ENCODE measurements at regions not wholly inside any gene's neighbourhood (a gene's known extent, or its start where the extent isn't known, plus 50 kb on each side); places are given as distances from the start of the nearest gene placed in this dataset.

DNA sequence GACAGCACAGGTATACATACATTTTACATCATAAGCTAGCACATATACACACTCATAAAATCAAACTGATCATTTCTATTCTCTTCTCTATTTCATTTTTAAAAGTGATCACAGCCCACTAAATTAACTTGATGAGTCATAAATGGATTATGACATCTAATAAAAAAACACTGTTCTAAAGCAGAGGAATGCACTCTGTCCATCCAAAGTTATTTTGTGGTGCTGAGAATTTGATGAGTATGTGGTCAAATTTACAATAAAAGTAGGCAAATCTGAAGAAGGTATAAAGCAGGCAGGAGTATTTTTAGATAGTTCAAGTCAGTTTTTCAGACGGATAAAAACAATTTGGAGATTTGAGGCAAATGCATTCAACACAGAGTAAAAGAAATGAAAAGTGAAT, 104.4 kb downstream of the NOL4 start:
- Histone ChIP-seq H3K4me2 (no peak overlapping the region), H4K20me1 (ENCODE audit: insufficient read depth) (no peaks in the 10 kb centered on the region), H3K27me3 (ENCODE audit: insufficient read depth) (no peaks in the 10 kb centered on the region), H3F3A (replicated peaks; ENCODE audit: insufficient read depth) (no peaks in the 10 kb centered on the region), H3K4me1 (ENCODE audit: control insufficient read depth in 1 of 2, insufficient read depth in 2 of 2, low read depth in 1 of 2, low read length in 1 of 2) (peaks cover 3 to 4% of the 10 kb centered on the region in 2 experiments; a peak in 2 of 4 replicates), H3K36me3 (replicated peaks in 1 of 2; ENCODE audit: control insufficient read depth in 1 of 2, insufficient read depth in 2 of 2, low read length in 1 of 2) (no peaks in the 10 kb centered on the region), H3K9me3 (no peaks in the 10 kb centered on the region), H2AFZ (ENCODE audit: low read depth) (no peak overlapping the region), H3K9ac (no peak overlapping the region), H3K79me2 (ENCODE audit: insufficient read depth) (no peaks in the 10 kb centered on the region), H3K4me3 (ENCODE audit: low read depth in 2 of 2, low read length in 1 of 2) (no peak overlapping the region), H3K9me2 (no peaks in the 10 kb centered on the region), H3K27ac (ENCODE audit: low read depth in 2 of 2, low read length in 1 of 2) (no peak overlapping the region)
- TF ChIP-seq, protein P1, sequence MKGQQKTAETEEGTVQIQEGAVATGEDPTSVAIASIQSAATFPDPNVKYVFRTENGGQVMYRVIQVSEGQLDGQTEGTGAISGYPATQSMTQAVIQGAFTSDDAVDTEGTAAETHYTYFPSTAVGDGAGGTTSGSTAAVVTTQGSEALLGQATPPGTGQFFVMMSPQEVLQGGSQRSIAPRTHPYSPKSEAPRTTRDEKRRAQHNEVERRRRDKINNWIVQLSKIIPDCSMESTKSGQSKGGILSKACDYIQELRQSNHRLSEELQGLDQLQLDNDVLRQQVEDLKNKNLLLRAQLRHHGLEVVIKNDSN (IDR thresholded peaks at IDR 0.05; ENCODE audit: borderline replicate concordance, low read depth) = no peak
- no peak for TF ChIP-seq CHD2 (IDR thresholded peaks at IDR 0.05; ENCODE audit: low read length, partially characterized antibody)
- no peak for TF ChIP-seq FOSL2 (IDR thresholded peaks at IDR 0.05; ENCODE audit: borderline replicate concordance, low read depth)
- no peak for TF ChIP-seq EP300 (IDR thresholded peaks at IDR 0.05; ENCODE audit: borderline replicate concordance in 1 of 2, low read depth in 1 of 2, low read length in 1 of 2)
- TF ChIP-seq, protein P2, sequence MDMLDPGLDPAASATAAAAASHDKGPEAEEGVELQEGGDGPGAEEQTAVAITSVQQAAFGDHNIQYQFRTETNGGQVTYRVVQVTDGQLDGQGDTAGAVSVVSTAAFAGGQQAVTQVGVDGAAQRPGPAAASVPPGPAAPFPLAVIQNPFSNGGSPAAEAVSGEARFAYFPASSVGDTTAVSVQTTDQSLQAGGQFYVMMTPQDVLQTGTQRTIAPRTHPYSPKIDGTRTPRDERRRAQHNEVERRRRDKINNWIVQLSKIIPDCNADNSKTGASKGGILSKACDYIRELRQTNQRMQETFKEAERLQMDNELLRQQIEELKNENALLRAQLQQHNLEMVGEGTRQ (IDR thresholded peaks at IDR 0.05; ENCODE audit: borderline replicate concordance, low read depth, low read length) = no peak
- no peak for TF ChIP-seq JUND (IDR thresholded peaks at IDR 0.05)
- no peak for TF ChIP-seq RFX5 (IDR thresholded peaks at IDR 0.05; ENCODE audit: low read length)
- TF ChIP-seq, protein P3, sequence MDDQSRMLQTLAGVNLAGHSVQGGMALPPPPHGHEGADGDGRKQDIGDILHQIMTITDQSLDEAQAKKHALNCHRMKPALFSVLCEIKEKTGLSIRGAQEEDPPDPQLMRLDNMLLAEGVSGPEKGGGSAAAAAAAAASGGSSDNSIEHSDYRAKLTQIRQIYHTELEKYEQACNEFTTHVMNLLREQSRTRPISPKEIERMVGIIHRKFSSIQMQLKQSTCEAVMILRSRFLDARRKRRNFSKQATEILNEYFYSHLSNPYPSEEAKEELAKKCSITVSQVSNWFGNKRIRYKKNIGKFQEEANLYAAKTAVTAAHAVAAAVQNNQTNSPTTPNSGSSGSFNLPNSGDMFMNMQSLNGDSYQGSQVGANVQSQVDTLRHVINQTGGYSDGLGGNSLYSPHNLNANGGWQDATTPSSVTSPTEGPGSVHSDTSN (IDR thresholded peaks at IDR 0.05) = no peak
- TF ChIP-seq TAF1 (IDR thresholded peaks at IDR 0.05; ENCODE audit: borderline replicate concordance, low read depth, low read length) = no peak
- no peak for TF ChIP-seq GATA2 (CRISPR knock-in tag; IDR thresholded peaks at IDR 0.05)
- TF ChIP-seq SIN3A (IDR thresholded peaks at IDR 0.05; ENCODE audit: borderline replicate concordance, low read depth, low read length) = no peak
- TF ChIP-seq, protein P4, sequence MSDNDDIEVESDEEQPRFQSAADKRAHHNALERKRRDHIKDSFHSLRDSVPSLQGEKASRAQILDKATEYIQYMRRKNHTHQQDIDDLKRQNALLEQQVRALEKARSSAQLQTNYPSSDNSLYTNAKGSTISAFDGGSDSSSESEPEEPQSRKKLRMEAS (IDR thresholded peaks at IDR 0.05; ENCODE audit: low read depth) = no peak
- TF ChIP-seq SMC3 (IDR thresholded peaks at IDR 0.05; ENCODE audit: low read depth, low read length) = no peak
- TF ChIP-seq, protein P5, sequence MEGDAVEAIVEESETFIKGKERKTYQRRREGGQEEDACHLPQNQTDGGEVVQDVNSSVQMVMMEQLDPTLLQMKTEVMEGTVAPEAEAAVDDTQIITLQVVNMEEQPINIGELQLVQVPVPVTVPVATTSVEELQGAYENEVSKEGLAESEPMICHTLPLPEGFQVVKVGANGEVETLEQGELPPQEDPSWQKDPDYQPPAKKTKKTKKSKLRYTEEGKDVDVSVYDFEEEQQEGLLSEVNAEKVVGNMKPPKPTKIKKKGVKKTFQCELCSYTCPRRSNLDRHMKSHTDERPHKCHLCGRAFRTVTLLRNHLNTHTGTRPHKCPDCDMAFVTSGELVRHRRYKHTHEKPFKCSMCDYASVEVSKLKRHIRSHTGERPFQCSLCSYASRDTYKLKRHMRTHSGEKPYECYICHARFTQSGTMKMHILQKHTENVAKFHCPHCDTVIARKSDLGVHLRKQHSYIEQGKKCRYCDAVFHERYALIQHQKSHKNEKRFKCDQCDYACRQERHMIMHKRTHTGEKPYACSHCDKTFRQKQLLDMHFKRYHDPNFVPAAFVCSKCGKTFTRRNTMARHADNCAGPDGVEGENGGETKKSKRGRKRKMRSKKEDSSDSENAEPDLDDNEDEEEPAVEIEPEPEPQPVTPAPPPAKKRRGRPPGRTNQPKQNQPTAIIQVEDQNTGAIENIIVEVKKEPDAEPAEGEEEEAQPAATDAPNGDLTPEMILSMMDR (IDR thresholded peaks at IDR 0.05) = no peak
- TF ChIP-seq GABPA (IDR thresholded peaks at IDR 0.05; ENCODE audit: low read depth) = no peak
- TF ChIP-seq NFIC (IDR thresholded peaks at IDR 0.05; ENCODE audit: borderline replicate concordance) = no peak
- no peak for TF ChIP-seq RAD21 (IDR thresholded peaks at IDR 0.05; ENCODE audit: low read length)
- TF ChIP-seq RCOR1 (IDR thresholded peaks at IDR 0.05; ENCODE audit: low read length) = no peak
- no peak for TF ChIP-seq EZH2phosphoT487 (IDR thresholded peaks at IDR 0.05; ENCODE audit: borderline replicate concordance, low read depth)
- TF ChIP-seq, protein P6, sequence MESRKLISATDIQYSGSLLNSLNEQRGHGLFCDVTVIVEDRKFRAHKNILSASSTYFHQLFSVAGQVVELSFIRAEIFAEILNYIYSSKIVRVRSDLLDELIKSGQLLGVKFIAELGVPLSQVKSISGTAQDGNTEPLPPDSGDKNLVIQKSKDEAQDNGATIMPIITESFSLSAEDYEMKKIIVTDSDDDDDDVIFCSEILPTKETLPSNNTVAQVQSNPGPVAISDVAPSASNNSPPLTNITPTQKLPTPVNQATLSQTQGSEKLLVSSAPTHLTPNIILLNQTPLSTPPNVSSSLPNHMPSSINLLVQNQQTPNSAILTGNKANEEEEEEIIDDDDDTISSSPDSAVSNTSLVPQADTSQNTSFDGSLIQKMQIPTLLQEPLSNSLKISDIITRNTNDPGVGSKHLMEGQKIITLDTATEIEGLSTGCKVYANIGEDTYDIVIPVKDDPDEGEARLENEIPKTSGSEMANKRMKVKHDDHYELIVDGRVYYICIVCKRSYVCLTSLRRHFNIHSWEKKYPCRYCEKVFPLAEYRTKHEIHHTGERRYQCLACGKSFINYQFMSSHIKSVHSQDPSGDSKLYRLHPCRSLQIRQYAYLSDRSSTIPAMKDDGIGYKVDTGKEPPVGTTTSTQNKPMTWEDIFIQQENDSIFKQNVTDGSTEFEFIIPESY (IDR thresholded peaks at IDR 0.05; ENCODE audit: borderline replicate concordance, low read depth) = no peak
- POLR2A ChIA-PET = no interaction called here
- CTCF ChIA-PET = interaction anchor here (0.6 to 4.6 kb wide), 5 partner anchors 102 to 286 kb away, joined by 3 to 25 read pairs (median 4); no protein-coding TSS in a partner anchor
- WGBS (ENCODE audit: low lambda C conversion rate) = 27% methylated on average over 1 of the region's 1 CpG
- no peak for DNase-seq

Measured in SK-N-SH (cell line).